Body of pancreas (tissue), 4 donors: ENCODE measurements at regions not wholly inside any gene's neighbourhood (a gene's known extent, or its start where the extent isn't known, plus 50 kb on each side); places are given as distances from the start of the nearest gene placed in this dataset.

ENCODE experiments used
- POLR2A ChIP-seq, 3 donors: fragments of 450-650 bp; IDR thresholded peaks; one replicate each; pipeline ENCODE4 v1.6.1; 2016; ENCODE audit warnings: antibody characterized with exemption in 3 of 3, mild to moderate bottlenecking in 2 of 3
- TF ChIP-seq, protein P1 (sequence below), 7 experiments: fragments of 450-650 bp in 4 of 7; fragments of 200-600 bp in 3 of 7; sonication (generic) in 3 of 7; IDR thresholded peaks; one replicate each; pipeline ENCODE4 v1.5.1; 2016 to 2019; ENCODE audit warnings: antibody characterized with exemption in 7 of 7

DNA sequence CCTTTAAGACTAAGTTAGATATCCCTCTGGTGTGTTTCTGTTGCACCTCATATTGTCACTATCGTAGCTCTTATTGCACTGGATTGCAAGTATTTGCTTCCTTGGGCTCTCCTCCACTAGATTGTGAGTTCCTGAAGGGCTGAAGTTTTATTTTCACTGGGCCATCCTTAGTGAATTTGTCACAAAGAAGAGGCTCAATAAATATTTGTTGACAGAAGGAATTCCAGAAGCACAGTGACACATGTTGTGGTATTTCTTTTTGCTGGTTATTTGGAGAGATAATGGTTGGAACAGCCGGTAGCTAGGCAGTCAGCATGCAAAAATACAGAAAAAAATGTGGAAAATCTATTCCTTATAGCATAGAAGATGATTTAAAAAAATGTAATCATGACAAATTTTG is 129.9 kb upstream of the ZRANB2 start:
- TF ChIP-seq, protein P1, sequence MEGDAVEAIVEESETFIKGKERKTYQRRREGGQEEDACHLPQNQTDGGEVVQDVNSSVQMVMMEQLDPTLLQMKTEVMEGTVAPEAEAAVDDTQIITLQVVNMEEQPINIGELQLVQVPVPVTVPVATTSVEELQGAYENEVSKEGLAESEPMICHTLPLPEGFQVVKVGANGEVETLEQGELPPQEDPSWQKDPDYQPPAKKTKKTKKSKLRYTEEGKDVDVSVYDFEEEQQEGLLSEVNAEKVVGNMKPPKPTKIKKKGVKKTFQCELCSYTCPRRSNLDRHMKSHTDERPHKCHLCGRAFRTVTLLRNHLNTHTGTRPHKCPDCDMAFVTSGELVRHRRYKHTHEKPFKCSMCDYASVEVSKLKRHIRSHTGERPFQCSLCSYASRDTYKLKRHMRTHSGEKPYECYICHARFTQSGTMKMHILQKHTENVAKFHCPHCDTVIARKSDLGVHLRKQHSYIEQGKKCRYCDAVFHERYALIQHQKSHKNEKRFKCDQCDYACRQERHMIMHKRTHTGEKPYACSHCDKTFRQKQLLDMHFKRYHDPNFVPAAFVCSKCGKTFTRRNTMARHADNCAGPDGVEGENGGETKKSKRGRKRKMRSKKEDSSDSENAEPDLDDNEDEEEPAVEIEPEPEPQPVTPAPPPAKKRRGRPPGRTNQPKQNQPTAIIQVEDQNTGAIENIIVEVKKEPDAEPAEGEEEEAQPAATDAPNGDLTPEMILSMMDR (IDR thresholded peaks at IDR 0.05), result no peak
- no peak for TF ChIP-seq POLR2A (IDR thresholded peaks at IDR 0.05)
